ENCODE measurements at regions not wholly inside any gene's neighbourhood (a gene's known extent, or its start where the extent isn't known, plus 50 kb on each side); places are given as distances from the start of the nearest gene placed in this dataset.

DNA sequence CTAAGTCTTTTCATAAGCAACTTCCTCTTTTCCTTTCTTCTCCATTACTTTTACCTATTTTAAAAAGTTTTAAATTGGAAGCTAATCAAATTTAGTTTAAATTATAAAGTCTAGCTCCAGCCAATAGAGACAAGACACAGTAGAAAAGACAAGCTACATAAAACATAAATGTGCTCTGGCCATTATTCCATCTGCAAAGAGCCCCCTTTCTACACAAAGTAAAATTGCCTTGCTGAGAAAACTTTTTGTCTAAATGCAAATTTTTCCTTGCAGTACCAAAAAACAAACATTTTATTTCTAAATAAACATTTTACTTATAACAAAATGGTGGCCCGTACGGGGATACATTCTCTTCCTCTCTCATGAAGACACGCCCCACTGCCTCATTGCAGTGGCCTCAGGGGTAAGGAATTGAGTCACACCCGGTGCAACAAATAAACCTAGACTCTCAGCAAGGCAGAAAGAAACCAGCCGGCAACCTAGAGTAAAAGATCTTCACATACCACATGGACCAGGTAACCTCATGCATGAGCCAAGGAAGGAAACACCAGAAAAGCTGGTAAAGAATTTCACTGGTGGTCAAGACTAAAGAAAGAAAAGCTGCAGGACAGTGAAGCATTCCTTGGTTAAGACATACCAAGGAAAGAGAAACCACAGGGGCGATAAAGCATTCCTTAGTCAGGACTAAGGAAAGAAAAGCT is 71.6 kb upstream of the ZNF746 start:
- TF ChIP-seq TAF1 (IDR thresholded peaks at IDR 0.05; ENCODE audit: low read depth, low read length) (no peak), POLR2AphosphoS5 (IDR thresholded peaks at IDR 0.05; ENCODE audit: low read depth, low read length) (no peak)

All from GM12891 (cell line).